IgD-negative memory B cell (primary cell): ENCODE measurements at regions not wholly inside any gene's neighbourhood (a gene's known extent, or its start where the extent isn't known, plus 50 kb on each side); places are given as distances from the start of the nearest gene placed in this dataset.
"Not testable (repeated sequence)": the region's sequence is repeated elsewhere in the genome, so short reads cannot be mapped to it uniquely, and the experiment has no call there.

Source experiments
- H3K27ac Mint-ChIP-seq, 3 donors: one replicate each; pipeline ENCODE4 v1.8.0; 2020 to 2022; ENCODE audit warnings: mild to moderate bottlenecking in 3 of 3, mixed read lengths in 3 of 3, moderate library complexity in 1 of 3
- H3K27me3 Mint-ChIP-seq: one replicate; pipeline ENCODE4 v1.8.0; 2021; ENCODE audit warnings: mixed read lengths
- H3K36me3 Mint-ChIP-seq: one replicate; pipeline ENCODE4 v1.8.0; 2020; ENCODE audit warnings: mild to moderate bottlenecking, mixed read lengths
- H3K4me1 Mint-ChIP-seq, 3 donors: one replicate each; pipeline ENCODE4 v1.8.0; 2020 to 2022; ENCODE audit warnings: mixed read lengths in 3 of 3, mild to moderate bottlenecking in 1 of 3
- H3K4me3 Mint-ChIP-seq, 4 donors: one replicate each; pipeline ENCODE4 v1.8.0; 2020 to 2022; ENCODE audit warnings: mild to moderate bottlenecking in 4 of 4, mixed read lengths in 4 of 4, moderate library complexity in 3 of 4
- H3K9me3 Mint-ChIP-seq, 3 donors: one replicate each; pipeline ENCODE4 v1.8.0; 2020 to 2021; ENCODE audit warnings: mixed read lengths in 3 of 3, mild to moderate bottlenecking in 1 of 3

DNA sequence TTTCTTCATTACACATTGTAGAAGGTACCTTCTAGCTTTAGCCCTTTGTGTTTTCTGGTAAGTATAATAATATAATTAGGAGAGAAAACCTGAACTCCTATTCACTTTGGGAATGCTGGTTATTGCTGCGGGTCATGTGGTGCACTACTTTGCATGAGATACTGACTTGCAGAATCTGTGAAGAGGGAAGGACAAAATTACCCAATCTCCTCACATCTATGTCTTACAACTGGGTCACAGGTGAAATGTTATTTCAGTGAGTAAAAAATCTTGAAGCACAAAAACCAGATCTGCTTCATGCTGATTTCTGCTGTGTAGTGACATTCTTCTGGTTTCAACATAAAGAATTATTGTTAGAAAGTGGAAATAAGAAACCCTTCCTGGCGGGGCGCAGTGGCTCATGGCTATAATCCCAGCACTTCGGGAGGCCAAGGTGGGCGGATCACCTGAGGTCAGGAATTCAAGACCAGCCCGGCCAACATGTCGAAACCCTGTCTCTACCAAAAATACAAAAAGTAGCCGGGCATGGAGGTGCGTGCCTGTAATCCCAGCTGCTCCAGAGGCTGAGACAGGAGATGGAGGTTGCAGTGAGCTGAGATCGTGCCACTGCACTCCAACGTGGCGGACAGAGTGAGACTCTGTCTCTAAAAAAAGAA is 211.0 kb upstream of the REG3G start:
- H3K27me3 Mint-ChIP-seq, result no peaks in the 10 kb centered on the region
- no peaks in the 10 kb centered on the region for H3K36me3 Mint-ChIP-seq
- H3K9me3 Mint-ChIP-seq, result peaks cover 0 to 4% (median 4%) of the 10 kb centered on the region in 3 donors
- H3K4me3 Mint-ChIP-seq, result no peak overlapping the region
- H3K27ac Mint-ChIP-seq, result no peak overlapping the region
- H3K4me1 Mint-ChIP-seq, result no peaks in the 10 kb centered on the region

DNA sequence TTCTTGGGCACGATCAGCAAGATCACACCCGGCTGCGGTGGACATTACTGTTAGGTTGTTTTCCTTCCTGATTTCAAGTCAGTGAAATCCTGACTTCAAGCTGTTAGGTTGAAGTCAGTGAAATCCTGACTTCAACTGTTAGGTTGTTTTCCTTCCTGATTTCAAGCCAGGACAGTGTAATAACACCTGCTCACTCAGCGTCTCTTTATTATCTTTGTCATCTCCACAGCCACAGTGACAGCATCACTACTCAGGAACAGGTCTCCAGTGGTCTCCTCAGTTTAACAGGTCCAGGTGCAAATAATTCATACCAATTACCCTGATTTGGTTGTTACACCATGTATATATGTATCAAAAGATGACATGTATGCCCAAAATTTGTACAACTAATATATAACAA is 208.1 kb upstream of the REG3G start:
- Mint-ChIP-seq H3K36me3 (no peaks in the 10 kb centered on the region), H3K4me3 (no peak overlapping the region), H3K9me3 (peaks cover 0 to 2% (median 2%) of the 10 kb centered on the region in 3 donors), H3K27ac (no peak overlapping the region), H3K27me3 (no peaks in the 10 kb centered on the region), H3K4me1 (no peaks in the 10 kb centered on the region)

DNA sequence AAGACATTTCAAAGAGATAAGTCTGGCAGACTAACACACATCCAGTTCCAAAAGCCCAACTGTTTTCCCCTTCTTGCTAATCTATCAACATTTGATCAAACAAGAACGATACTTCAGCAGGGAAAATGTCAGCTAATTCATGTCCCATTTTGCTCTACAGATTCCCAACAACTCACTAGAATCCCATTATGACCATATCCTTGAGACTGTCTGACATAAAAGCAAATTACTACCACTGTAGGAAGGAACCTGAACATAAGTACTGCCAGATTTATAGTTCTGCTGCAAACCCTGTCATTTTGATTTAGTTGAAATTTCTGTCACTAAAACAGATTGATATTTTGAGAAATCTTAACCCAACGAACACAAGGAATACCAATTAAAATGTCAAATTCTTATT is 193.0 kb upstream of the REG3G start:
- H3K4me1 Mint-ChIP-seq, result no peaks in the 10 kb centered on the region
- H3K4me3 Mint-ChIP-seq, result no peak overlapping the region
- H3K9me3 Mint-ChIP-seq, result peaks cover 2 to 11% (median 2%) of the 10 kb centered on the region in 3 donors
- no peaks in the 10 kb centered on the region for H3K36me3 Mint-ChIP-seq
- no peaks in the 10 kb centered on the region for H3K27me3 Mint-ChIP-seq
- no peak overlapping the region for H3K27ac Mint-ChIP-seq

DNA sequence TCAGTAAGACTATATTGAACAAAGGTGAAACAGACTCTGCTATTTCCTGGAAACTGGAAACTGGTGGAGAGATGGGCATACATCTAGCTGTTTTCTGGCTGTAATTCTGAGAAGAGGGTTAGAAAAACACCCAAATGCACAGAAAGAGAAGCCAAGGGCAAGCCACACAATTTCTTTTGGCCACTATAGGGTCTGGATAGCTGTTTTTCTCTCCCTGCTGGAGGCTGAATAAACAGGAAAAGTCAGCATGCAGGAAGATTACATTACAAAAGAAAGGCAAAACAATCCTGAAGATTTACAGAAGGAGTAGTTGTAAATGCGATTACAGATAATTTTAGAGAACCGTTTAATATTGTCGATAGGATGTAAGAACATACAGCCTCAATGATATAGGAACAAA is 186.2 kb upstream of the REG3G start:
- H3K9me3 Mint-ChIP-seq, result peaks cover 2 to 23% (median 2%) of the 10 kb centered on the region in 3 donors
- no peak overlapping the region for H3K4me3 Mint-ChIP-seq
- H3K36me3 Mint-ChIP-seq, result no peaks in the 10 kb centered on the region
- H3K27me3 Mint-ChIP-seq, result no peaks in the 10 kb centered on the region
- H3K27ac Mint-ChIP-seq, result no peak overlapping the region
- H3K4me1 Mint-ChIP-seq, result no peaks in the 10 kb centered on the region

DNA sequence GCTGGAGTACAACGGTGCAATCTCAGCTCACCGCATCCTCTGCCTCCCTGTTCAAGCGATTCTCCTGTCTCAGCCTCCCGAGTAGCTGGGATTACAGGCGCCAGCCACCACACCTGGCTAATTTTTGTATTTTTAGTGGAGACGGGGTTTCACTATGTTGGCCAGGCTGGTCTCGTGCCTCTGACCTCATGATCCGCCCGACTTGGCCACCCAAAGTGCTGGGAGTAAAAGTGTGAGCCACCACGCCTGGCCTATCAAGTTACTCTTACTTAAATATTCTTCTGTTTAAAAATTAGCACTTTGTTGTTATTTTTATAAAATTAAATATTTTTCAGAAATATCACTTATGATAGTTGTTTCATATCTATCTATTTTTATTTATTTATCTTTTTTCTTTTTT is 185.2 kb upstream of the REG3G start:
- not testable (repeated sequence) for H3K4me1 Mint-ChIP-seq, H3K36me3 Mint-ChIP-seq, H3K4me3 Mint-ChIP-seq, H3K27ac Mint-ChIP-seq, H3K27me3 Mint-ChIP-seq
- H3K9me3 Mint-ChIP-seq, result peaks cover 2 to 19% (median 2%) of the 10 kb centered on the region in 3 donors

DNA sequence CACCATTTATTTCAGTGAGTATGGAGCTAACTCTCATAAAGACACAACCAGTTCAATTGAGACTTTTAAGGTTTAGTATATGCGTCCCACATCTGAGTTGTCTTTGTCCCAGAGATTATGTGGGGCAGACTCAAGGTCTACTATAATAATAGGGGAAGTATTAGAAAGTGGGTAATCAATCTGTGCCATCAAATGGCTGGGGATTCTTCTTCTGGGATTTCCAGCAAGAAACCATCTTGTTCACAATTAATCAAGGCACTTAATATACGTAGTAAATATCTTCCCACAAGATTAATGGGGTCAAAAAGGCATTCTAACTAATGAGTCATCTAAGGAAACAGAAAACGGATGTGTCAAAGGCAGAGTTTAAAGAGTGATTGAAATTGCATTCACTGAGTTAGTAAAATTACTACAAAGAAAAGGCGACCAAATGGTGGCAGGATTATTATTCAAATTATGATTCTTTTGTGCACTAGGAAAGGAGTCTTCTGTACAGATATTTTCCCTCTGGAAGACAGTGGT is 179.8 kb upstream of the REG3G start:
- peaks cover 2 to 15% (median 4%) of the 10 kb centered on the region in 3 donors for H3K9me3 Mint-ChIP-seq
- H3K4me1 Mint-ChIP-seq, result no peaks in the 10 kb centered on the region
- H3K27ac Mint-ChIP-seq, result no peak overlapping the region
- H3K36me3 Mint-ChIP-seq, result no peaks in the 10 kb centered on the region
- no peak overlapping the region for H3K4me3 Mint-ChIP-seq
- H3K27me3 Mint-ChIP-seq, result no peaks in the 10 kb centered on the region

DNA sequence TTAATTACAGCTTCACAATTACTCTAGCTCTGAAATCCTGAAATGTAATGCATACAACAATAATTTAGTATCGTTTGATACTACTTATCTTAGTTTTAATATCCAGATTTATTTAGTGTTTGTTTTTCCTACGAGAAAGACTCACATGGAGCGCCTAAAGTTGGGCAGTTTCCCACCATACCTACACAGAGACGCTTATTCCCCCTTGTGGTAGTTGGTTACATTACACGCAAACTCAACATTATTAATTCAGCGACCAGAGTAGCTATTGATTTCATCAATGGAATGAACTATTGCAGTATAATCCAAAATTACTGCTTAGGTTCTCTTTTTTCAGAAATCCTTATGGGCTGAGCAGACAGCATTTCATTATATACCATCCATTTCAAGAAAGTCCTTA is 164.0 kb upstream of the REG3G start:
- Mint-ChIP-seq H3K36me3 (no peaks in the 10 kb centered on the region), H3K27ac (no peak overlapping the region), H3K4me1 (no peaks in the 10 kb centered on the region), H3K9me3 (peaks cover 4 to 15% (median 7%) of the 10 kb centered on the region in 3 donors), H3K4me3 (no peak overlapping the region), H3K27me3 (no peaks in the 10 kb centered on the region)

DNA sequence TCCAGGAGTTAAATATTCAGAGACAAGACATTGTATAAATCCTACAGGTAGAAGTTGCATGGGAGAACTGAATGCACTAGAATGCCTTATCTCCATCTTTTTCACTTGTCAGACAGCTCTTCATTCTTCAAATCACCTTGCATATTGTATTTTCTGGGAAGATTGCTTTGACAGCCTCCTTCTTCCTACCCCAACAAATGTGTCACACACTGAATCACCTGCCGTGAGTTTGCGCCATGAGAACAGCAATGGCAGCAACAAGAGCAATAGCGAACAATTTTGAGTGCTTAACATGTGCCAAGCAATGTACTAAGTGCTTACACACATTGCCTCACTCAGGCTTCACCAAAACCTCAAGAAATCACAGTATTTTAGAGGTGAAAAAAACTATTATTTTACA is 161.3 kb upstream of the REG3G start:
- Mint-ChIP-seq H3K27ac (no peak overlapping the region), H3K4me3 (no peak overlapping the region), H3K36me3 (no peaks in the 10 kb centered on the region), H3K27me3 (no peaks in the 10 kb centered on the region), H3K4me1 (no peaks in the 10 kb centered on the region), H3K9me3 (peaks cover 3 to 15% (median 10%) of the 10 kb centered on the region in 3 donors)

DNA sequence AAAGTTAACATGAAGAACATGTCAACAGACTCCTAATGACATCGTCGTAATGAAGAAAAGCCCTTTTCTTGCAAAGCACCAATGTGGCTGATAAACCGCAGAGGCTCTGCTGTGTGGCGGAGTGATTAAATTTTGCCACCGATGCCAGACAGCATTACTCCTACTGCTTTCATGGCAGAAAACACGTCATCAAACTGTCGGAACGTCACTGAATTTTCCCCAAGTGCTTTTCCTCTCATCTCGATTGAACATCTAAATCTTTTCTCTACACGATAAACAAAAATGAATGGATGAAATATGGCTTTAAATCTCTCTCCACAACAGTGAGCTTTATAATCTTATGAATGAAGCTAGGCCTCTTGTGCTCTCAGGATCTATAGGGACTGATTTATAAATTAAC is 159.8 kb upstream of the REG3G start:
- Mint-ChIP-seq H3K4me3 (no peak overlapping the region), H3K9me3 (peaks cover 4 to 20% (median 8%) of the 10 kb centered on the region in 3 donors), H3K27ac (no peak overlapping the region), H3K36me3 (no peaks in the 10 kb centered on the region), H3K27me3 (no peaks in the 10 kb centered on the region), H3K4me1 (no peaks in the 10 kb centered on the region)

DNA sequence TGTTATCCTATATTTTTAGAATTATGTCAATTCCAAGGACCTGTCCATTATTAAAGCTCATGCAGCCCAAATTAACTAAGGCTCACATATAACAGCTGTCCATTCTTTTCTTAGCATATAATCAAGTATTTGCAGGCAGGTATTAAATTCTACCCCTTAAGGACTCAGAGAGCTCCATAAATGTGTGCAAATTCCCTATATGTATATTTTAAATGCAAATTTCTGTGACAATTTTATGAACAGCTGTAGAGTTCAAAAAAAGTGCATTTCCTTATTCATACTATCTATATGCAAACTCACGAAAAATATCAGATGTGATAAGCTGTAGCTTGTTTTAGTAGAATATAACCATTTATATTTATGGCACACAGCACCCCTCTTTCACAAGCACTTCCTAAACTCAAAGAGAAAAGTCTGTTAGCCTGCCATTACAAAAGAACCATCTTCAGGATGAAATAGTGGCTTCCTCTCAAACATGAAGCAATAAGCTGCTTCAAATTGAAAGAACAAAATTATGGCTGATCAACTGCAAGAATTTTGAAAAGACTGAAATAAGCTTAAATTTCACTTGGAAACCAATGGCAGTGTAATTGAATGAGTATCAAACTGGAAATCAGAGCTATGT is 155.0 kb upstream of the REG3G start:
- H3K27me3 Mint-ChIP-seq, result no peaks in the 10 kb centered on the region
- H3K4me3 Mint-ChIP-seq, result no peak overlapping the region
- no peaks in the 10 kb centered on the region for H3K4me1 Mint-ChIP-seq
- H3K36me3 Mint-ChIP-seq, result no peaks in the 10 kb centered on the region
- H3K9me3 Mint-ChIP-seq, result peaks cover 5 to 7% (median 6%) of the 10 kb centered on the region in 3 donors
- no peak overlapping the region for H3K27ac Mint-ChIP-seq

DNA sequence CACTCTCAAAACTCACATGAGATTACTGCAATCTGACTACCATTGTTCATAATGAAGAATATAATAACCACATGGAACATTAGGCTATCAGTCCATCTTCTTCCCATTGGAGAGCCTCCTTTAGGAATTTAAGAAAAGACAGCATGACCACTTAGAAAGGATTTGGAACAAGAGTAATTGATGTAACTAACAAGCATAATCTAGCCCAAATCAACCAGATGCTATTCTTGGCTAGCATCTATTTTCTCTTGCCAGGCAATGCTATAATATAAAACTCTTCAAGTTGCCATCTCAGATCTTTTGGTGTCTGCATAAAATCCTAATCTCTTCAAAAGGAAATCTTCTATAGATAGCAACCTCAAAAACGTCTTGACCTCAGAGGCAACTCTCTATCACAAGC is 152.0 kb upstream of the REG3G start:
- no peaks in the 10 kb centered on the region for H3K36me3 Mint-ChIP-seq
- peaks cover 4 to 6% (median 5%) of the 10 kb centered on the region in 3 donors for H3K9me3 Mint-ChIP-seq
- no peaks in the 10 kb centered on the region for H3K27me3 Mint-ChIP-seq
- no peaks in the 10 kb centered on the region for H3K4me1 Mint-ChIP-seq
- H3K4me3 Mint-ChIP-seq, result no peak overlapping the region
- no peak overlapping the region for H3K27ac Mint-ChIP-seq

DNA sequence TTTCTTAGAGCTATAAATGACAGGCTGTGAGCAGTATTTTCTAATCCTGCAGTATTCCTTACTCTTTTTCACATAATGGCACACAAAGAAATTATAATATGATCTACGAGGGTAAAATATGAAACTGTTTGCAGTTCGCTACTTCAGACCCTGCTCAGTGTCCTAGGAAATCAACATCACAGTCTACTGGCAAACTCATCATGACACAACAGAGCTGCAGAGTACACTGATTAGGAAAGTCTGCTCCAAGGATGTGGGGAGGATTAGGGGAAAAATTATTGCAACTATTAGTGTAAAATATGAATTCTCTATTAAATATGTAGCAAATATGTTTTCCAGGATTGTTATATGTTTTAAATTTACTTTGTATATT is 149.2 kb upstream of the REG3G start:
- no peak overlapping the region for H3K27ac Mint-ChIP-seq
- H3K4me1 Mint-ChIP-seq, result no peaks in the 10 kb centered on the region
- H3K9me3 Mint-ChIP-seq, result peaks cover 0 to 5% (median 2%) of the 10 kb centered on the region in 3 donors
- H3K36me3 Mint-ChIP-seq, result no peaks in the 10 kb centered on the region
- H3K4me3 Mint-ChIP-seq, result no peak overlapping the region
- H3K27me3 Mint-ChIP-seq, result no peaks in the 10 kb centered on the region

DNA sequence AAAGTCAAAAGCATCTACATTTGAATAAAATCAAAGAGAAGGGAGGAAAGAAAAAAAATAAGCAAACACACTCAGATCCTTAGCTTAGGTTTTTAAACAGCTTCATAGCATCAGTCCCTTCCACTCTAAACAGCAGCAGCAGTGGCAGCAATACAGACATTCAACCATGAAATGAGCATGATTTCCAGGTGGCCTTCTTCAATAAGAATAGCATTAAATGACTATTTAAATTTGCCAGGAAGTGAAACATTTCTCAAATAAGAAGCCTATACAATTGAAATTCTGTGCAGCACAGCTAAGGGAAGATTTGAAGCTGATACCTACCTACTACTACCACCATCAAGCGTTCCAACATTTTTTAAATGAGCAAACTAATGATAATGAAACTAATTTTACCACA is 138.1 kb upstream of the REG3G start:
- no peak overlapping the region for H3K27ac Mint-ChIP-seq
- no peaks in the 10 kb centered on the region for H3K36me3 Mint-ChIP-seq
- H3K27me3 Mint-ChIP-seq, result no peaks in the 10 kb centered on the region
- H3K9me3 Mint-ChIP-seq, result peaks cover 3 to 8% (median 6%) of the 10 kb centered on the region in 3 donors
- H3K4me3 Mint-ChIP-seq, result no peak overlapping the region
- peaks cover 0 to 2% (median 0%) of the 10 kb centered on the region in 3 donors for H3K4me1 Mint-ChIP-seq

DNA sequence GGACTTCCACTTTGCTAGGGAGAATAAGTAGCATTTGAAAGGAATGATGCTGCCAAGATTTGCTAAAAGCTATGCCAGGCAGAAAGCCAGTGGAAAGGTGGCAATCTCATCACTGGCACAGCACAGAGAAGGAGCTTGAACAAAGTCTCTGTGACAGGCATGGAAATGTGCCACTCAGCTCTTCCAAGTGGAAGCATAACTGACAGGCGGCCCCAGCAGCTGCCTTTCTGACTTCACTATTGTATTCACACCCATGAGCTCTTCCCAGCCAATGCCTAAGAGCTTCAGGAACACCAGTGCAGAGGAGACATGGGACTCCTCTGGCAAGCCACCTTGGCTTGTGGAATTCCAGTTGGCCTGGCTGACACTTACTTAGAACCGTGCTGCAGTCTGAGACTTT is 134.6 kb upstream of the REG3G start:
- H3K27me3 Mint-ChIP-seq, result no peaks in the 10 kb centered on the region
- H3K27ac Mint-ChIP-seq, result no peak overlapping the region
- H3K9me3 Mint-ChIP-seq, result peaks cover 0 to 3% (median 2%) of the 10 kb centered on the region in 3 donors
- no peaks in the 10 kb centered on the region for H3K36me3 Mint-ChIP-seq
- H3K4me3 Mint-ChIP-seq, result no peak overlapping the region
- peaks cover 0 to 2% (median 0%) of the 10 kb centered on the region in 3 donors for H3K4me1 Mint-ChIP-seq

DNA sequence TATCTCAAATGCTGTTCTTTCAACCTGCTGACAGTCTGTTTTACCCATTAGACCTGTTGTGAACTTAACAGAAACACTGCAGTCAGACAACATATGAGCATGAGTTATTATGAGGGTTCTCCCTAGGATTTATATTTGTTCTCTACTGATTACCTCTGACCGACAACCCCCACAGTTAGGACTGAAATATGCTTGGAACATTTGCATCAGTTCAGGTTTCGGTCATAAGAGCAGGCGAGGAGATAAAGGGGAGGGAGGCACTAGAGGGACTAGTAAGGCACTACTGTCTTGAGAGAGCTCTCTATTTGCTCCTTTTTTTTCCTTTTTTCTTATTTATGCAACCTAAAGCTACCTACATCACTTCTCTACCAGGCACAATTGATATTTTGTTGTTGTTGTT is 133.2 kb upstream of the REG3G start:
- H3K4me3 Mint-ChIP-seq, result no peak overlapping the region
- H3K36me3 Mint-ChIP-seq, result no peaks in the 10 kb centered on the region
- no peaks in the 10 kb centered on the region for H3K27me3 Mint-ChIP-seq
- H3K4me1 Mint-ChIP-seq, result peaks cover 0 to 2% (median 0%) of the 10 kb centered on the region in 3 donors
- H3K27ac Mint-ChIP-seq, result no peak overlapping the region
- peaks cover 2 to 3% (median 3%) of the 10 kb centered on the region in 3 donors for H3K9me3 Mint-ChIP-seq

DNA sequence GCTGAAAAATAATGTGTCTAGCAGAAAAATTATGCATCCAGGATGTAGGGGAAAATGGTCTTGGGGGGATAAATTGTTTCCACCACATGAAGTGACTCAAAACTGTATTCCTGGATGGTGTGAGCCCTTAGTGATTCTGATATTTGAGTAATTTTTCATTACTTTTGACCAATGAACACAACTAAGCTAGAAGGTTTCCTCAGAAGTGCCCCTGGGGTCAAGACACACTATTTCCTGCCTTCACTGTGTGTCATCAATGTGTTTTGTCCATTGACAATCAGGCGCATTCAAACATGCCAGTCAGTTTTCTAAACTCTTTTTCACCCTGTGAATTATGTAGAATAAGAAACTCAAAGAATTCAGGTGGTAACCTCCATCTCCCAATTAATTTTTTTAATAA is 130.5 kb upstream of the REG3G start:
- H3K36me3 Mint-ChIP-seq, result no peaks in the 10 kb centered on the region
- peaks cover 3 to 6% (median 3%) of the 10 kb centered on the region in 3 donors for H3K9me3 Mint-ChIP-seq
- H3K4me3 Mint-ChIP-seq, result no peak overlapping the region
- H3K27me3 Mint-ChIP-seq, result no peaks in the 10 kb centered on the region
- H3K27ac Mint-ChIP-seq, result no peak overlapping the region
- H3K4me1 Mint-ChIP-seq, result peaks cover 0 to 2% (median 0%) of the 10 kb centered on the region in 3 donors
